ENCODE measurements at regions not wholly inside any gene's neighbourhood (a gene's known extent, or its start where the extent isn't known, plus 50 kb on each side); places are given as distances from the start of the nearest gene placed in this dataset.

DNA sequence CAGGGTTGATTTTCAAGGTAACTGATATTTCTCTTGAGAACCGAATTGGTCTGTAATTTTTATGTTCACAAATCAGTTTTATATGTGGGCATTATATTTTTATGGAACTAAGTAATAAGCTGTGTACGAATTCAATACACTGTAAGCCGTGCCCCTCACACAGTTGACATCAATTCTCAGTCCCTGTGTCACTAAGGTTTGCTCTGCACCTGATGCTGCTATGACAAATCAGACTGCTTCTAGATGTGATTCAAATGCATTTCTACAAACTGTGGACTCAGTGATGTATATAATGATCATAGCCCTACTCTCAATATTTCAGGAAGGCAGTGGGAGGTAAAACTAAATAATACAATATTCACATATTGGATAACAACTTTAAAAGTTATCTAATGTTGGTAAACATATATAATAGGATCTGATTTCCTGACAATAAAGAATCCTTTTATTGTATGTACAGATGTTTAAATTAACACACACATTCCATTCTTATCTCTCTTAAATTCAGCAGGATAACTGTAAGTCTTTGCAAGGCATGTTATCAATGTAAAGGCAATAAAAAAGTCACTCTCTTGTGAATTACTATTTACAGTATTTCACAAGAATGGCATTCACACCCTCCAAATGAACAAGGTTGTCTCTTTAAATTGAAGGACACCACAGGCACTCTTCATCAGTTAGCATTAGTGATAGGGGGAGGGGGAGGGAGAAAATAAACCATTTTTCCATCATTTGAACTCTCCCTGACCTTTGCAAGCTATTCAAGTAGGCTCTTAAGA lies 87.2 kb upstream of the SOX5 start:
- DNase-seq (no peak), ATAC-seq (no peak)
- intact Hi-C loops (cut with DNase I), result no loop called here

DNA sequence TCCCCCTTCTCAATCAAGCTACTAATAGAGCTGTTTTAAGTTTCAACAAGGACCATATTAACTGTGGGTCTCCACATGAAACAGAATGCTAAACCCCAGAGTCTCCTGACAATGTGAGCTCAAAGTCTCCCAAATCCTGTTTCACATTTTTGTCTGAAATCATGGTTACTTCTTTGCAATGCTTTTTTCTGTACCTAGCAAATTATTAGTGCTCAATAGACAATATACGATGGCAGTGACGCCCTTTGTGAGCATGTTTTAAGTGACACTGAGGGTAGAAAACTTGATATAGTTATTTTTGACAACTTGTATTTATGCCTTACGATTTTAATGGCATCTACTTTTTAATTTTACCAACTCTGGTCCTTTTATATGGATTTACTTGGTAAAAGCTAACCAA lies 85.4 kb upstream of the SOX5 start:
- ATAC-seq (no peak), DNase-seq (no peak)
- intact Hi-C loops (cut with DNase I), result no loop called here

DNA sequence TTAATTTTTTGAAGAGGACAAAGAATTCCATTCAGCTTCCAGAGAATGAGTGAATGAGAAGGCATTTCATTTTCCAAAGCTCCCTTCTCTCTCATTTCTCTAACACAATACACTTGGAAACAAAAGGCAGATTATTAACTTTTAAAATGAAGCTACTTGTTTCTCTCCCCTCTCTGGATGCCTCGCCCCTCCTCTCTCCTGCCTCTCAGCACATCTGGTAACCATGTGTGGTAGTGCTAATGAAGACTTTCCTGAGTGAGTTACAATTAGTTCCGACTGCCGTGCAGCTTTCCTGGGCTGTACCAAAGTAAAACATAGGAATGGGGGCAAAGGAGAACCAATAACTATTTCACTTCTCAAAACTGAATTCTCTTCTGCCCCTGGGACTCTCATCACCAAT lies 84.7 kb upstream of the SOX5 start:
- no peak for ATAC-seq
- intact Hi-C loops (cut with DNase I), result no loop called here
- DNase-seq, result no peak

DNA sequence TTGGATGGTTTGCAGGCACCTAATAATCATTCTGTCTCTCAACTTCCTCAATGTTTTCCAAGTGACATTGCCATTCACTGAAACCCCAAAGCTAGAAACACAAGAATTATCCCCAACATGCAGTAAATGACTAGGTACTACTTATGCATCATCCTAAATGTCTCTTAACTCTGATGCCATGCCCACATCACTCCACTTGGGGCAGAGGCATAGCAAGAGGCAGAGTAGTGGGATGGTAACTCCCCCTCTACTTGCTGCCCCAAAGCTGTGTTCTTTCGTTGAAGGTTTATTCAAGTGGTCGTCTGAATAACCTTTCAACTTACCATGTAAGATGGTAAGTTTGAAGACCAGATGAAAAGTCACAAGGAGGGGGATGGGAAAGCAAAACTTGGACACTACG lies 77.9 kb upstream of the SOX5 start:
- intact Hi-C loops (cut with DNase I), result no loop called here
- no peak for ATAC-seq
- DNase-seq, result no peak

DNA sequence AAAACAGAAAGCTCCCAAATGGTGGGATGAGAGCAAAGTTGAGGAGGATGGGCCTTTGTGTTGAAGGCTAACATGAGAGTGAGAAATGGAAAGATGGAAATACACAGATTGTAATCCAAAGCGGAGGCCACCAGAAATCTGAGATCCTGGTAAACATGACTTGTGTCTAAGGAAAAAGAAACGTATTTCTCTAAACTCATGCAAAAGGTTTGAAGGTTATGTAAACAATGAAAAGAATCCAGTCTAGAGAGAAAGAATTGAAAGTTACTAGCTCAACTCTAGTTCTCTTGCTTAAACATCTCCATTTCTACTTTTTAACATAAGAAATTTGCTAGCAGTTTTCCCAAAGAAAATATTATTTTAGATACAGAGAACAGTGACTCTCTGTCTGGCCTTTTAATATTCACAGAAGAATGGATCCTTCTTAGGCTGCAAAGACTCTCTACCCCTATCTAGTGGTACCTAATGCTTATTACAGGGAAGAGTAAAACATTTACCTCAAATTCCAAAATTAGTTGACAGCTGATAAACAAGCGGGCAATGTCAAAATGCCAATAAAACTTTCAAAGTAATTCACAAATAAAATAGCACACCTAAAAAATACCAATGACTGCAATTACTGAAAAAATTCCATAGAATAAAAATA lies 75.8 kb upstream of the SOX5 start:
- intact Hi-C loops (cut with DNase I), result no loop called here
- ATAC-seq (no peak), DNase-seq (no peak)

DNA sequence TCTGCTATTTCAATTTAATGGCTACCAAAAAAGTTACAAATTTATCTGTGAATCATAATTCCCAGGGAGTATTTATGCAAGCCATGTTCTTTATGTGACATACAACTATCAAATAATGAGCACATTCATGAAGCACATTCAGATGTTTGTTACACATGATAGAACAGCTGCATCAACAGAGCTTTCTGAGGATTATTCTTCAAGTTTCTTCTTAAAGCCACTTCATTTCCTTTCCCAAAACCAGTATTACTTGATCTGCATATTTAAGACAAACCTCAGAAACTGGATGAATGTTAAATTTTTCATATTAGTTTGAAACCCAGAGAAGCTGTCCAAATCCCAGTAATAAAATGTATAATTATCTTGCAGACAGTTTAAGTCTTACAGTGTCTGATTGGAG lies 73.6 kb upstream of the SOX5 start:
- intact Hi-C loops (cut with DNase I), result no loop called here
- no peak for DNase-seq
- no peak for ATAC-seq

DNA sequence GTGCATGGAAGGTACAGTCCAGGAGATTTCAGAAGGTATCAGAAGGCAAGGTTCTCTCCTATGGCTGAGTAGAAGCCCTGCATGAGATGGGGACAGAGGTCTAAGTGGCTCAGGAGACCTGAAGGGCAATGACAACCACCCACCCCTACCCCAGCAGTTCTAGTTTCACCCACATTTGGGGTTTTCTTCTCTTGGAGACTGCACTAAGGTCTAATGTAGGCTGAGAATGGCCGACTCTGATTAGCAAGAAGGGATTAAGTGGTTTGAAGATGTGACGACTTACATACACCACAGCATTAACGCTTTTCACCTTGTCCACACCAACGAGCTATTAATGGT lies 71.7 kb upstream of the SOX5 start:
- no peak for ATAC-seq
- DNase-seq, result no peak
- intact Hi-C loops (cut with DNase I), result no loop called here

DNA sequence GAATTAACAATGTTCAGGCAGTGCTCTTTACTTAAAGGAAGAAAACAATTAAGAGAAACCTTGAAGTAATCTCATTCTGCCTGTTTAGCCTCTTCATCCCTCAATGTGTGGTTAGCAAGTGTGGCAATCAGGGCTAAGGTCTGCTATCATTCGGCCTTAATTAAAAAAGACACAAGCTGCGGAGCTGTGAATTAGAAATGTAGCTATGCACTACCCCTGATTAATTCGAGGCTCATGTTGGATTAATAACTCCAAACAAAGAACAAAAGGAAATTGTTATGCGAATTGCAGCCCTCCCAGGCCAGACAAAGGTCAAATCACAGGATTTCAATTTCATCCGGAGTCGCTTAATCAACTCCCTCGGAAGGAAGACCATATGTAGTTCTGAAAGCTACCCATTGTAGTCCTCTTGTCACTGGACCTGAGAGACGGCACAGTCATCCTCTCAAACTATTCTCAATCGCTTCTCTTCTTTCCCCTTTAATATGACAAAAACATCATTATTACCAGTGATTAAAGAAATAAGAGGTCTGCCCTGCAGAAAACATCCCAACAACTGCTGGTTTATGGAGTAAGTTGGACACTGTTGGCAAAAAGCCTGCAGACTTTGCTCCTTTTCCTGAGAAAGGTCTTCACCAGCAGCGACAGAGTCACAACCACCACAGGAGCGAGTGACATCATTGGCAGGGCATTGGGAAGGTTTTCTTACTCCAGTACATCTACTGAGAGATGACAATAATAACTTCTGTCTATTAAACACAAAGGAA lies 71.1 kb upstream of the SOX5 start:
- DNase-seq (no peak), ATAC-seq (no peak)
- intact Hi-C loops (cut with DNase I), result no loop called here

DNA sequence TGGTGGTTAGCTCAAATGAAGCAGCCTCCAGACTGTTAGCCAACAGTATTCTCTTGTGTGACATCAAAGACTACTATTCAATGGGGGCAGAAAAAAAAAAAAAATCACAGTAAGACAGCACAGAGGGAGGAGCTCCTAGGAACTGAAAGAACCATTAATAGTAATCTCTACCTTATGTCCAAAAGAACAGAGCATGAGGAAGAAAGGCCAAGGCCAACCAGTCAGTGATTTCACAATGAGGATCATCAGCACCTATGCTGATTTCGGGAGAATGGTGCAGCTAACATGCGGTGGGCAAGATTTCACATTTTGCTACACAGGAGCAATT lies 66.3 kb upstream of the SOX5 start:
- ATAC-seq (no peak), DNase-seq (no peak)
- intact Hi-C loops (cut with DNase I), result no loop called here

DNA sequence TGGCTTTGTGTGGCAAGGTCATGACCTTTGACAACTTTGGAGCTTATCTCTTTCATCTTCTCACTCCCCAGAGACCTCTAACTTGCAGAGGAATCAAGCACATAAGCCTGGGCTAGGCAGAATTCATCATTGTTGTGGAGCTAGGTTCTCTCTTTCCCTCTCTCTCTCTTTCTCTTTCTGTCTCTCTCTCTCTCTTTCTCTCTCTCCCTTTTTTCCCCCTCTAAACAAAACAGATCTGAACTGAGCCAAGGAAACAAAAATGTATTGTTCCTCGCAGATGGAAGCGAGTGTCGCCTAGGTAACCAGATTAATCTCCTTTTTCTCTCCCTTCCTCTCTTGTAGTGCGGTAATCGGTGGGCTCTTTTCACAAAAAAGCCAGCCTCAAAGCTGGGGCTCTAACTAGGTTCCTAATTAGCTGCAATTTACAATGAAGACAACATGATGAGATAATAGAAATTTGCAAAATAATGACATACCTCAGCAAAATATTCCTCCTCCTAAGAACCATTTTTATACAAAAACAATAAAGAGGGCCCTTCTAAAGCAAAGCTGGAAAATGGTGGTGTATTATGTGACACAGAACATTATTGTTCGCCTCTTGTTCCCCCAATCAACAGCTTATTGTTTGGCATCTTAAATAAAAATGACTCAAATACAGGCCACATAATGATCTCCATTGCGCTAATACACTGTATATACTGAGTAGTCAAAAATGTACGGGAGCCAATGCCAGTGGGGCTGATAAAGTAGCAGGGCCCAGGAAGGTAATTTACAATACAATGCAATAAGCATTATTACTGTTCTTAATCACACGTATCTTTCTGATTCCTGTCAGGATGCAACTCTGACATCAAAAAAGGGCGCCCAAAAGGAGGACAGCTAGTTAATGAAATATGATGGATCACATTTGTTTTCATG lies 65.7 kb upstream of the SOX5 start:
- no peak for ATAC-seq
- intact Hi-C loops (cut with DNase I), result no loop called here
- no peak for DNase-seq

DNA sequence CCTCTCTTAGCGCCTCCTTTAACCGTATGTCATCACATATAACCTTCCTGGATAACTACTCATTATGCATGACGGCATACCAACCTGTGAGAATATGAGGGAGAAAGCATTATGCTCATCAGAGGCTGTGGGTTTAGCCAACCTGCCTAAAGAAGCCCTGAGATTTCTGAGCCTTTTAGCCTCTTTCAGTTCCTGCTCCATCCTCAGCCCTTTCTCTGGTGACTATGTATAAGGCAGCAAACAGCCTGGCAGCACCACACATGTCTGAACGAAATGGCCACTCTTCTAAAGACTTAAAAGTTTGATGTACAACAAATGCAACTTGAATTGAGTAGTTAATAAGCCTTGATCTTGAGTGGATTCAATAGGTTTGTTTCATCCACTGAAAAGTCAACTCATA lies 64.8 kb upstream of the SOX5 start:
- intact Hi-C loops (cut with DNase I), result no loop called here
- ATAC-seq (no peak), DNase-seq (no peak)

DNA sequence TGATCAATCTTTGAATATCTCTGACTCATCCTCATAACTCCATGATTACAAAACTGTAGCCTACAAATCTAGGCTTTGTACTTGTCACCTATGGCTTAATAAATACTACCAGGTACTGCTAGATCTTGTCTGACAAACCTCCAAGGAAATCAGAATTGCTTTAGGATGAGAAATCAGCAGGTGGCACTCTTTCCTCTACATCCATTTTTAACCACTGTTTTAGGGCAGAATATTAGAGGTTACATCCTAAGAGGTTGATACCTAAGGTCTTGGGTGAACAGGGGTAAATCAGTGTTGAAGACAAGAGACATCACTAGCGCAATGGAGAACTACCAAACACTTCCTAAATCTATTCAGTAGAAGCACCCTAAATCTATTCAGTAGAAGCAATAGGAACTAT lies 63.1 kb upstream of the SOX5 start:
- no peak for ATAC-seq
- no peak for DNase-seq
- intact Hi-C loops (cut with DNase I), result no loop called here

DNA sequence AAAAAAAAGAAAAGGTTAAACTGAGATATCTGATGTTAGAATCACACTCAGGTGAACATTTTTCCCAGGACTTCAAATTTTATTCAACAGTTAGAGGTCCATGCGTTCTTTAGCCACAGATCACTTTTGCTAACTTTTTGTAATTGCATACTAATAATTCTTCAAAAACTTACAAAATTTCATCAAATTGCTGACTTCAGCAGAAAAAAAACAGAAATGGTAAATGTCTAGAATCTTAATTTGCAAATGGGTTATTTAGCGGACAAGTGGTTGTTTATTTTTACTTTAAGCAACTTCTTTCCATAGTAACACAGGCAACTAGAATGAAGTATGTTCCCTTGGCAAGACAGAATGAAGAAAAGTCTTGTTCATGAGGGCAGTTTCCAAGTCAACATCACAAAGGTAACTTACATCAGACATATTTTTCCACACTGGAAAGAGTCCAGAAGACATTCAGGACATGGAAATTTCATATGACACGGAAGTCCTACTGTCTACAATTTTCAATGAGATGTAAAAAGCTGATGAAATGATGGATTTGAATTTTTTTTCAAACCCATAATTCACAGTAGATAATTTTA lies 62.5 kb upstream of the SOX5 start:
- no peak for DNase-seq

DNA sequence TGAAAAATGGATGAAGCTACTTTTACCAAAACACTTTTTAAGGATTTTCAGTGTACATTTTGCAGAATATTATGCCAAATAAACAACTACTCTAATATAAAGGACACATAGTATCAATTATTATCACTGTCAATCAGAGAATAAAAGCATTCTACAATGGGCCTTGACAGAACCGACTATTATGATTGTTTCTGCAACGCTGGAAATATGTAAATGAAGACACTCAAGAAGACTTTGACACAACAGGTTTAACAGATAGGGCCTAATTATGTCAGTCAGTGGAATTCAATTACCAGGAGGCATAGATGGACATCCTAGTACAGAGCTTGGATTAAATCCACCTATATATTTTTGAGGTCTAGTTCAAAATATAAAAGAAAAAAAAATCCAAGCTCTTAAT lies 58.7 kb upstream of the SOX5 start:
- intact Hi-C loops (cut with DNase I), result no loop called here
- no peak for DNase-seq
- no peak for ATAC-seq

More for the DNA sequence above, 62.5 kb upstream of the SOX5 start:
- intact Hi-C loops (cut with DNase I), result no loop called here
- no peak for ATAC-seq

Small RNAs in the stretch of these regions (microRNA-seq; reads per million reads assigned to microRNA genes)
- 0 reads per million in 2 donors for gene MIR920
